ENCODE measurements at regions not wholly inside any gene's neighbourhood (a gene's known extent, or its start where the extent isn't known, plus 50 kb on each side); places are given as distances from the start of the nearest gene placed in this dataset.

GRCh38 chr9:88782931-88783710 is 208.1 kb upstream of the S1PR3 start:
- H3K27me3 Mint-ChIP-seq (ENCODE audit: low read depth), result peaks cover 86% of the 10 kb centered on the region
- H3K27ac Mint-ChIP-seq (ENCODE audit: unreplicated experiment), result peak overlapping the region; percentile 73
- H3K4me3 Mint-ChIP-seq, result no peak overlapping the region
- peaks cover 72% of the 10 kb centered on the region for H3K4me1 Mint-ChIP-seq
- H3K36me3 Mint-ChIP-seq (ENCODE audit: low read depth), result no peaks in the 10 kb centered on the region
- no peak for DNase-seq (ENCODE audit: low read depth, low spot score)
- no peaks in the 10 kb centered on the region for H3K9me3 Mint-ChIP-seq
- TF ChIP-seq, protein P1, sequence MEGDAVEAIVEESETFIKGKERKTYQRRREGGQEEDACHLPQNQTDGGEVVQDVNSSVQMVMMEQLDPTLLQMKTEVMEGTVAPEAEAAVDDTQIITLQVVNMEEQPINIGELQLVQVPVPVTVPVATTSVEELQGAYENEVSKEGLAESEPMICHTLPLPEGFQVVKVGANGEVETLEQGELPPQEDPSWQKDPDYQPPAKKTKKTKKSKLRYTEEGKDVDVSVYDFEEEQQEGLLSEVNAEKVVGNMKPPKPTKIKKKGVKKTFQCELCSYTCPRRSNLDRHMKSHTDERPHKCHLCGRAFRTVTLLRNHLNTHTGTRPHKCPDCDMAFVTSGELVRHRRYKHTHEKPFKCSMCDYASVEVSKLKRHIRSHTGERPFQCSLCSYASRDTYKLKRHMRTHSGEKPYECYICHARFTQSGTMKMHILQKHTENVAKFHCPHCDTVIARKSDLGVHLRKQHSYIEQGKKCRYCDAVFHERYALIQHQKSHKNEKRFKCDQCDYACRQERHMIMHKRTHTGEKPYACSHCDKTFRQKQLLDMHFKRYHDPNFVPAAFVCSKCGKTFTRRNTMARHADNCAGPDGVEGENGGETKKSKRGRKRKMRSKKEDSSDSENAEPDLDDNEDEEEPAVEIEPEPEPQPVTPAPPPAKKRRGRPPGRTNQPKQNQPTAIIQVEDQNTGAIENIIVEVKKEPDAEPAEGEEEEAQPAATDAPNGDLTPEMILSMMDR (conservative IDR thresholded peaks at IDR 0.05), result no peak

- Mint-ChIP-seq H3K4me1 (peaks cover 70% of the 10 kb centered on the region), H3K27ac (ENCODE audit: unreplicated experiment) (peak overlapping the region; percentile 73), H3K9me3 (no peaks in the 10 kb centered on the region), H3K4me3 (no peak overlapping the region), H3K36me3 (ENCODE audit: low read depth) (peaks cover 3% of the 10 kb centered on the region), H3K27me3 (ENCODE audit: low read depth) (peaks cover 87% of the 10 kb centered on the region)
- TF ChIP-seq, protein P1 (conservative IDR thresholded peaks at IDR 0.05), result no peak
- DNase-seq (ENCODE audit: low read depth, low spot score), result no peak
Measured at GRCh38 chr9:88783711-88784083, 207.6 kb upstream of the S1PR3 start.

DNA sequence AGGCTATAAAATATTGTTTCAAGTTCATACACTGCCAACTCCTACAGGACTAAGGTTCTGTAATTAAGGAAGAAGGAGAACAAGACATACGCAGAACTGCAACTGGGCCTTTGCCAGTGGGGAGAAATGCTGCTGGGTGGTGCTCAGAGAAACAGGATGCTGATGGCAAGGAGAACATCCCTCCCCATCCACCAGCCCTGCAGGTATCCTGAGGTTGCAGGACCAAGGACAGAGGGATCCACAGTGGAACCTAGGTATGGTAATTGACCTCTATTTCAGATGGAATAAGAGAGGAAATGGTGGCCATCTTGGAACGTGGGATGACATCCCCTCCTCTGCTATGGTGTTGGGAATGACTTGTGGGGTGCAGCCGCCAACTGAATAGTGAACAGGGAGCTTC is 206.3 kb upstream of the S1PR3 start:
- no peak for DNase-seq (ENCODE audit: low read depth, low spot score)
- TF ChIP-seq, protein P1 (conservative IDR thresholded peaks at IDR 0.05), result no peak
- peaks cover 90% of the 10 kb centered on the region for H3K27me3 Mint-ChIP-seq (ENCODE audit: low read depth)
- no peaks in the 10 kb centered on the region for H3K9me3 Mint-ChIP-seq
- no peak overlapping the region for H3K4me3 Mint-ChIP-seq
- peaks cover 3% of the 10 kb centered on the region for H3K36me3 Mint-ChIP-seq (ENCODE audit: low read depth)
- H3K27ac Mint-ChIP-seq (ENCODE audit: unreplicated experiment), result no peak overlapping the region
- H3K4me1 Mint-ChIP-seq, result peaks cover 66% of the 10 kb centered on the region

DNA sequence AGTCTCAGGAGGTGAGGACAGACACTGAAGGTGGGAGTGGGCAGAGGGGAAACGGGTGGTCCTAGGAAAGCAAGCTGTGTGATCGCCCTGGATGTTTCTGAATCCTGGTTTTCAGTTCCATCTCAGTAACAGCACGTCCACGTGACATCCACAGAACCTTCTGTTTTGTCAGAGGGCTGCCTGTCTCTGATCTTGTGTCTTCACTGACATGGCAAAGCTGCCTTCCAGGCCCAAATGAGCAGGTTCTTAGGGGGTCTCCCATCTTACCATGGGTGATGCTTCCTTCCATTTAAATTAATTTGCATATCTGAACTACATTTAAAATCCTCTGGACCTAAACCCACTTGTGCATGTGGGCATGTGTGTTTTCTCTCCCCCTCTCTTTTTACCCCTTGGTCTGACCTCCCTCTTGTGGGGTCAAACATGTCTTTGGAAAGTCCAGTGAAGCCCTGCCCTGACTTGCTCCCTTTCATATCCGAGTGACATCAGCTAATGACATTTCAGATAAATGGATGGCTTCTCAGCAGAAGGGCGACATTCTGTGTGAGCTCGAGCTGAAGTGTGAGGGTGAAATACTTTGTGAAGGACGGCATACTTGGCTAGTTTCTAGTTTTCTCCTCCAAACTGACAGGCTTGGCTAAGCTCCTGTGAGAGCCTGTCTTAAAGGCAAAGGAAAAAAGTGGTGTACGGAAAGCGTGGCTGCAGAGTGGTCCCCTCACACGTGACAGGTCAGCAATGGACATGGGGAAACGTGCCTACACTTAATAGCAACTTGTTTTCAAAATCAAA is 204.8 kb upstream of the S1PR3 start:
- peaks cover 53% of the 10 kb centered on the region for H3K4me1 Mint-ChIP-seq
- peaks cover 3% of the 10 kb centered on the region for H3K36me3 Mint-ChIP-seq (ENCODE audit: low read depth)
- no peaks in the 10 kb centered on the region for H3K9me3 Mint-ChIP-seq
- peaks cover 88% of the 10 kb centered on the region for H3K27me3 Mint-ChIP-seq (ENCODE audit: low read depth)
- H3K27ac Mint-ChIP-seq (ENCODE audit: unreplicated experiment), result peak overlapping the region; percentile 79
- no peak overlapping the region for H3K4me3 Mint-ChIP-seq
- DNase-seq (ENCODE audit: low read depth, low spot score), result no peak
- TF ChIP-seq, protein P1 (conservative IDR thresholded peaks at IDR 0.05), result no peak

DNA sequence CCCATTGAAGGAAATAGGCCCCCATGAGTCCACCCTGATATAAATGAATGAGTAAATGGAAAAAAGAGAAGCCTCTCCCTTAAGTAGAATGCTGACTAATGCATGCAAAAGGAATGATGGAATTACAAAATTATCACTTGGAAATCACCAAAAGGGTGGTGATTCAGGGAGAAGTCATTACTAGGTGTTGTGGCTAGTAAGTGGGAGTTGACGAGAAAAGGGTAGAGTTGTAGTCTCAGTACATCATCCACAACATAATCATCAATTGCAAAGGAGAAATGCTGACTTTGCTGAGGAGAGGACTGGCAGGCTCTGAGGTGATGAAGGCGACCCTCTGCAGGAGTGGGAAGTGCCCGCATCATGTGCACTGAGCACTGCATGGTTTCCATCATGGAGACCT is 201.5 kb upstream of the S1PR3 start:
- Mint-ChIP-seq H3K4me1 (peaks cover 28% of the 10 kb centered on the region), H3K36me3 (ENCODE audit: low read depth) (peaks cover 3% of the 10 kb centered on the region), H3K27me3 (ENCODE audit: low read depth) (peaks cover 74% of the 10 kb centered on the region), H3K9me3 (no peaks in the 10 kb centered on the region), H3K4me3 (no peak overlapping the region), H3K27ac (ENCODE audit: unreplicated experiment) (no peak overlapping the region)
- no peak for DNase-seq (ENCODE audit: low read depth, low spot score)
- TF ChIP-seq, protein P1 (conservative IDR thresholded peaks at IDR 0.05), result no peak
